Loucy (cell line): ENCODE measurements at regions not wholly inside any gene's neighbourhood (a gene's known extent, or its start where the extent isn't known, plus 50 kb on each side); places are given as distances from the start of the nearest gene placed in this dataset.

Experiments used
- H2AFZ ChIP-seq: fragments of 200-600 bp; sonication (generic); 2 replicates; pipeline ENCODE4 v1.6.0; 2016; ENCODE audit warnings: antibody characterized with exemption, mild to moderate bottlenecking, low read length, moderate library complexity
- H3F3A ChIP-seq: fragments of 200-600 bp; 2 replicates; pipeline ENCODE4 v1.6.0; 2016; ENCODE audit warnings: antibody characterized with exemption, low read depth, mild to moderate bottlenecking
- H3K27me3 ChIP-seq: fragments of 200-600 bp; sonication (generic); 2 replicates; pipeline ENCODE4 v1.6.1; 2014; ENCODE audit warnings: low read length, mild to moderate bottlenecking; ENCODE audit not compliant: insufficient read depth, poor library complexity, severe bottlenecking
- H3K36me3 ChIP-seq: fragments of 200-600 bp; sonication (generic); 2 replicates; pipeline ENCODE4 v1.6.1; 2016; ENCODE audit warnings: low read length; ENCODE audit not compliant: insufficient read depth
- H3K4me1 ChIP-seq: fragments of 200-600 bp; sonication (generic); 2 replicates; pipeline ENCODE4 v1.5.1; 2014; ENCODE audit warnings: low read length, mild to moderate bottlenecking; ENCODE audit not compliant: insufficient read depth, poor library complexity, severe bottlenecking
- H3K4me2 ChIP-seq: fragments of 200-600 bp; sonication (generic); 2 replicates; pipeline ENCODE4 v1.6.0; 2014; ENCODE audit warnings: antibody characterized with exemption, low read length, low read depth, mild to moderate bottlenecking; ENCODE audit not compliant: poor library complexity, severe bottlenecking
- H3K4me3 ChIP-seq: fragments of 200-600 bp; sonication (generic); 2 replicates; pipeline ENCODE4 v1.5.1; 2014; ENCODE audit warnings: low read length, mild to moderate bottlenecking, mixed read lengths; ENCODE audit not compliant: poor library complexity, severe bottlenecking
- H3K79me2 ChIP-seq: fragments of 200-600 bp; sonication (generic); 2 replicates; pipeline ENCODE4 v1.6.1; 2014; ENCODE audit warnings: low read length; ENCODE audit not compliant: insufficient read depth
- H3K9ac ChIP-seq: fragments of 200-600 bp; sonication (generic); 2 replicates; pipeline ENCODE4 v1.6.0; 2014; ENCODE audit warnings: mild to moderate bottlenecking, low read depth, low read length, moderate library complexity; ENCODE audit not compliant: poor library complexity, severe bottlenecking
- H3K9me2 ChIP-seq: fragments of 200-600 bp; sonication (generic); replicated peaks from 2 replicates; pipeline ENCODE4 v1.6.1; 2016; ENCODE audit warnings: low read depth, low read length, mixed read lengths
- H3K9me3 ChIP-seq: fragments of 200-600 bp; sonication (generic); 2 replicates; pipeline ENCODE4 v1.6.1; 2014; ENCODE audit warnings: mild to moderate bottlenecking, antibody characterized with exemption, low read length, low read depth; ENCODE audit not compliant: insufficient read depth
- H4K20me1 ChIP-seq: fragments of 200-600 bp; sonication (generic); 2 replicates; pipeline ENCODE4 v1.6.0; 2014; ENCODE audit warnings: antibody characterized with exemption, low read length, mild to moderate bottlenecking; ENCODE audit not compliant: insufficient read depth, poor library complexity, severe bottlenecking
- CTCF ChIP-seq: fragments of 200-600 bp; sonication (generic); conservative IDR thresholded peaks from 2 replicates; pipeline ENCODE4 v1.5.1; 2014; ENCODE audit warnings: mild to moderate bottlenecking, antibody characterized with exemption, low read length
- EZH2phosphoT487 ChIP-seq: fragments of 200-600 bp; IDR thresholded peaks from 2 replicates; pipeline ENCODE4 v1.6.1; 2018; ENCODE audit warnings: antibody characterized with exemption, mild to moderate bottlenecking, moderate library complexity, borderline replicate concordance

GRCh38 chr6:147138835-147139234, 65.4 kb upstream of the STXBP5 start:
- no peaks in the 10 kb centered on the region for H3K79me2 ChIP-seq
- no peak overlapping the region for H3K4me3 ChIP-seq
- H3K27me3 ChIP-seq, result no peaks in the 10 kb centered on the region
- no peaks in the 10 kb centered on the region for H3F3A ChIP-seq
- no peak overlapping the region for H3K4me2 ChIP-seq
- TF ChIP-seq EZH2phosphoT487 (no peak), CTCF (no peak)
- H3K36me3 ChIP-seq, result no peaks in the 10 kb centered on the region
- no peak overlapping the region for H3K9ac ChIP-seq
- peaks cover 10% of the 10 kb centered on the region for H3K4me1 ChIP-seq
- no peak overlapping the region for H2AFZ ChIP-seq
- H4K20me1 ChIP-seq, result no peaks in the 10 kb centered on the region
- no peaks in the 10 kb centered on the region for H3K9me3 ChIP-seq
- H3K9me2 ChIP-seq, result no peaks in the 10 kb centered on the region

- H3K9me2 ChIP-seq, result no peaks in the 10 kb centered on the region
- peaks cover 8% of the 10 kb centered on the region for H3K4me1 ChIP-seq
- H4K20me1 ChIP-seq, result no peaks in the 10 kb centered on the region
- H2AFZ ChIP-seq, result no peak overlapping the region; the same call in 1 of the 2 replicates
- no peaks in the 10 kb centered on the region for H3F3A ChIP-seq
- H3K9me3 ChIP-seq, result no peaks in the 10 kb centered on the region
- H3K4me3 ChIP-seq, result no peak overlapping the region
- no peak overlapping the region for H3K9ac ChIP-seq
- H3K4me2 ChIP-seq, result no peak overlapping the region
- H3K27me3 ChIP-seq, result no peaks in the 10 kb centered on the region
- H3K79me2 ChIP-seq, result no peaks in the 10 kb centered on the region
- no peak for TF ChIP-seq EZH2phosphoT487
- no peak for TF ChIP-seq CTCF
- H3K36me3 ChIP-seq, result no peaks in the 10 kb centered on the region
These were observed 62.4 kb upstream of the STXBP5 start for GRCh38 chr6:147141711-147142308.

GRCh38 chr6:147142684-147143245, 61.5 kb upstream of the STXBP5 start:
- no peaks in the 10 kb centered on the region for H3K9me3 ChIP-seq
- H3K4me2 ChIP-seq, result no peak overlapping the region
- H4K20me1 ChIP-seq, result no peaks in the 10 kb centered on the region
- peaks cover 8% of the 10 kb centered on the region for H3K4me1 ChIP-seq
- H3F3A ChIP-seq, result no peaks in the 10 kb centered on the region
- no peak for TF ChIP-seq EZH2phosphoT487
- TF ChIP-seq CTCF, result no peak
- no peaks in the 10 kb centered on the region for H3K36me3 ChIP-seq
- H3K79me2 ChIP-seq, result no peaks in the 10 kb centered on the region
- H3K9me2 ChIP-seq, result no peaks in the 10 kb centered on the region
- no peak overlapping the region for H2AFZ ChIP-seq
- no peaks in the 10 kb centered on the region for H3K27me3 ChIP-seq
- no peak overlapping the region for H3K4me3 ChIP-seq
- H3K9ac ChIP-seq, result no peak overlapping the region
